DLD1 (cell line): ENCODE measurements at regions not wholly inside any gene's neighbourhood (a gene's known extent, or its start where the extent isn't known, plus 50 kb on each side); places are given as distances from the start of the nearest gene placed in this dataset.

ENCODE experiments used
- in situ Hi-C: cut with HindIII; loops from 2 replicates; pipeline ENCODE4 v1.10.0; 2017; ENCODE audit warnings: low sequenced_read_pairs

- in situ Hi-C loops: no loop called here
Observed at GRCh38 chr4:177687117-177687516, 244.9 kb upstream of the AGA start.

- in situ Hi-C loops: no loop called here
Observed at GRCh38 chr4:177692907-177693306, 250.7 kb upstream of the AGA start.

- in situ Hi-C loops: no loop called here
Observed at GRCh38 chr4:177696438-177696966, 254.3 kb upstream of the AGA start.

- in situ Hi-C loops: no loop called here
Observed at GRCh38 chr4:177699365-177700213, 257.4 kb upstream of the AGA start.

GRCh38 chr4:177706916-177707315, 264.7 kb upstream of the AGA start:
- in situ Hi-C loops: no loop called here

- in situ Hi-C loops: no loop called here
Observed at GRCh38 chr4:177713454-177713853, 271.2 kb upstream of the AGA start.

GRCh38 chr4:177717407-177717806, 275.2 kb upstream of the AGA start:
- in situ Hi-C loops: no loop called here

- in situ Hi-C loops: no loop called here
Observed at GRCh38 chr4:177718514-177718913, 276.3 kb upstream of the AGA start.

- in situ Hi-C loops: no loop called here
Observed at GRCh38 chr4:177726111-177726510, 283.9 kb upstream of the AGA start.

- in situ Hi-C loops: no loop called here
Observed at GRCh38 chr4:177728361-177729152, 286.3 kb upstream of the AGA start.

GRCh38 chr4:177729681-177730080, 287.4 kb upstream of the AGA start:
- in situ Hi-C loops: no loop called here

GRCh38 chr4:177737387-177737940, 295.2 kb upstream of the AGA start:
- in situ Hi-C loops: no loop called here

- in situ Hi-C loops: no loop called here
Observed at GRCh38 chr4:177740563-177740962, 298.3 kb upstream of the AGA start.

- in situ Hi-C loops: no loop called here
Observed at GRCh38 chr4:177759729-177760128, 317.5 kb upstream of the AGA start.

GRCh38 chr4:177761692-177762091, 319.5 kb upstream of the AGA start:
- in situ Hi-C loops: no loop called here

- in situ Hi-C loops: no loop called here
Observed at GRCh38 chr4:177769155-177769554, 326.9 kb upstream of the AGA start.

- in situ Hi-C loops: no loop called here
Observed at GRCh38 chr4:177770776-177771175, 328.5 kb upstream of the AGA start.

- in situ Hi-C loops: no loop called here
Observed at GRCh38 chr4:177771645-177772044, 329.4 kb upstream of the AGA start.

- in situ Hi-C loops: no loop called here
Observed at GRCh38 chr4:177778623-177779022, 336.4 kb upstream of the AGA start.

- in situ Hi-C loops: no loop called here
Observed at GRCh38 chr4:177785000-177785399, 342.8 kb upstream of the AGA start.

GRCh38 chr4:177789610-177790009, 347.4 kb upstream of the AGA start:
- in situ Hi-C loops: no loop called here

GRCh38 chr4:177791188-177791587, 349.0 kb upstream of the AGA start:
- in situ Hi-C loops: no loop called here
